CD14-positive monocyte (primary cell): ENCODE measurements at regions not wholly inside any gene's neighbourhood (a gene's known extent, or its start where the extent isn't known, plus 50 kb on each side); places are given as distances from the start of the nearest gene placed in this dataset.

Experiments
- DNase-seq, 3 donors: peaks; one replicate each; pipeline ENCODE4 v3.0.0-alpha.2; 2011 to 2022
- H2AFZ ChIP-seq: 2 replicates; pipeline ENCODE4 v1.6.0; 2012; ENCODE audit warnings: mild to moderate bottlenecking, low read depth, low read length, inconsistent platforms; ENCODE audit not compliant: insufficient read depth, poor library complexity, severe bottlenecking
- H3K27ac ChIP-seq, 2 donors: 1 replicate in 1 of 2; 2 replicates in 1 of 2; pipeline ENCODE4 v1.5.1; 2012 to 2013; ENCODE audit warnings: low read length in 2 of 2, control low read depth in 1 of 2, inconsistent platforms in 1 of 2, low read depth in 1 of 2, mild to moderate bottlenecking in 1 of 2
- H3K27me3 ChIP-seq, 2 donors: one replicate each; pipeline versions ENCODE4 v1.6.0 to v1.6.1; 2011 to 2013; ENCODE audit warnings: low read length in 2 of 2; ENCODE audit not compliant: control insufficient read depth in 2 of 2, insufficient read depth in 2 of 2
- H3K36me3 ChIP-seq, 2 donors: replicated peaks in 1 of 2; 1 replicate in 1 of 2; 2 replicates in 1 of 2; pipeline versions ENCODE4 v1.5.1 to v1.6.1; 2012 to 2013; ENCODE audit warnings: low read length in 2 of 2, control low read depth in 1 of 2, inconsistent platforms in 1 of 2, mild to moderate bottlenecking in 1 of 2; ENCODE audit not compliant: insufficient read depth in 2 of 2, control insufficient read depth in 1 of 2
- H3K4me1 ChIP-seq, 2 donors: 1 replicate in 1 of 2; 2 replicates in 1 of 2; pipeline versions ENCODE4 v1.5.1 to v1.6.1; 2012 to 2013; ENCODE audit warnings: low read length in 2 of 2, control low read depth in 1 of 2, inconsistent platforms in 1 of 2, mild to moderate bottlenecking in 1 of 2, moderate library complexity in 1 of 2; ENCODE audit not compliant: insufficient read depth in 2 of 2, control insufficient read depth in 1 of 2
- H3K4me2 ChIP-seq: replicated peaks from 2 replicates; pipeline ENCODE3; 2012; ENCODE audit warnings: low read length, moderate library complexity, mild to moderate bottlenecking; ENCODE audit not compliant: poor library complexity, severe bottlenecking; ENCODE audit errors: extremely low read depth
- H3K4me3 ChIP-seq, 3 experiments: fragments of 200-600 bp in 1 of 3; sonication (generic) in 1 of 3; replicated peaks in 1 of 3; 1 replicate in 2 of 3; 2 replicates in 1 of 3; pipeline ENCODE4 v1.5.1; 2011 to 2013; ENCODE audit warnings: low read length in 3 of 3, mild to moderate bottlenecking in 3 of 3, control low read depth in 2 of 3, low read depth in 2 of 3, inconsistent platforms in 1 of 3, moderate library complexity in 1 of 3
- H3K79me2 ChIP-seq: 2 replicates; pipeline ENCODE4 v1.6.0; 2012; ENCODE audit warnings: mild to moderate bottlenecking, control low read depth, inconsistent platforms, low read length, moderate library complexity; ENCODE audit not compliant: insufficient read depth
- H3K9ac ChIP-seq: 2 replicates; pipeline ENCODE4 v1.6.0; 2017; ENCODE audit warnings: low read length, mild to moderate bottlenecking; ENCODE audit not compliant: insufficient read depth, poor library complexity, severe bottlenecking
- H3K9me3 ChIP-seq, 2 donors: replicated peaks in 1 of 2; 1 replicate in 1 of 2; 2 replicates in 1 of 2; pipeline versions ENCODE4 v1.5.1 to v1.6.1; 2012 to 2013; ENCODE audit warnings: low read length in 2 of 2, control low read depth in 1 of 2; ENCODE audit not compliant: control insufficient read depth in 1 of 2, insufficient read depth in 1 of 2
- H4K20me1 ChIP-seq: 2 replicates; pipeline ENCODE4 v1.6.0; 2012; ENCODE audit warnings: mild to moderate bottlenecking, low read length, control low read depth, moderate library complexity; ENCODE audit not compliant: insufficient read depth
- H3K27ac Mint-ChIP-seq, 7 donors: one replicate each; pipeline ENCODE4 v1.8.0; 2020; ENCODE audit warnings: mild to moderate bottlenecking in 7 of 7, mixed read lengths in 7 of 7, moderate library complexity in 6 of 7, inconsistent platforms in 2 of 7
- H3K27me3 Mint-ChIP-seq, 3 donors: one replicate each; pipeline ENCODE4 v1.8.0; 2021 to 2022; ENCODE audit warnings: low read depth in 3 of 3, mild to moderate bottlenecking in 3 of 3, mixed read lengths in 3 of 3, moderate library complexity in 3 of 3, inconsistent platforms in 1 of 3
- H3K36me3 Mint-ChIP-seq, 2 donors: one replicate each; pipeline ENCODE4 v1.8.0; 2020; ENCODE audit warnings: mixed read lengths in 2 of 2, inconsistent platforms in 1 of 2, mild to moderate bottlenecking in 1 of 2
- H3K4me1 Mint-ChIP-seq: one replicate; pipeline ENCODE4 v1.8.0; 2020; ENCODE audit warnings: mild to moderate bottlenecking, mixed read lengths
- H3K4me3 Mint-ChIP-seq, 2 donors: one replicate each; pipeline ENCODE4 v1.8.0; 2020; ENCODE audit warnings: mild to moderate bottlenecking in 2 of 2, mixed read lengths in 2 of 2, moderate library complexity in 1 of 2
- H3K9me3 Mint-ChIP-seq, 7 donors: one replicate each; pipeline ENCODE4 v1.8.0; 2020 to 2022; ENCODE audit warnings: mixed read lengths in 7 of 7, mild to moderate bottlenecking in 6 of 7, moderate library complexity in 6 of 7, inconsistent platforms in 2 of 7
- WGBS: methylation state at CpG from one replicate; pipeline ENCODE4 v1.1.5; 2013; ENCODE audit warnings: missing lambda C conversion rate; ENCODE audit not compliant: insufficient coverage; 5-methylcytosine and 5-hydroxymethylcytosine counted together
- intact Hi-C, 2 donors: fragments of 100-400 bp; cut with micrococcal nuclease; formaldehyde crosslinking; loops; one replicate each; pipeline versions ENCODE4 v1.15.0 to v1.15.1; 2023
- TF ChIP-seq, protein P1 (sequence below): fragments of 200-600 bp; IDR thresholded peaks from one replicate; pipeline ENCODE4 v1.8.0; 2022; ENCODE audit warnings: antibody characterized with exemption, mild to moderate bottlenecking

DNA sequence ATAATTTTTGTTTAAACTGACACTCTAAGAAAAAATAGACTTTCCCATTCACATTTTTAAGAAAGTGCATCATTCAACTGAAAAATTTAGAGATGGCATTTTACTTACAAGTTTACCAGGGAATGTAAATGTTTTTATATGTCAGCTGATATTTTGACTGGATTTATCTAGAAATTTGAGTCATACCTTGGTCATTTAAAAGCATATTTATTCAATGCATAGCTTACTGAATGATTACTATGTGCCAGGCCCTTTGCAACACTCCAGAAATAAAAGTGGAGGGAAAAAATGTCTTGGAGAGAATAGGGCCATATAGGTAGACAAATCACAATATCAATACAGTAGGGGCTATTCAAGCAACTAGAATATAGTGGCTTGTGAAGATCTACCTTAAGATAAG is 98.4 kb upstream of the FAM3C start:
- DNase-seq = no peak
- Mint-ChIP-seq H3K9me3 (peaks cover 0 to 4% (median 2%) of the 10 kb centered on the region in 7 donors), H3K4me3 (no peak overlapping the region), H3K4me1 (no peaks in the 10 kb centered on the region), H3K27ac (no peak overlapping the region), H3K27me3 (no peaks in the 10 kb centered on the region), H3K36me3 (no peaks in the 10 kb centered on the region)
- no peaks in the 10 kb centered on the region for H4K20me1 ChIP-seq
- no peak overlapping the region for H3K27ac ChIP-seq
- H3K9ac ChIP-seq = no peak overlapping the region
- no peaks in the 10 kb centered on the region for H3K4me1 ChIP-seq
- H3K4me2 ChIP-seq = no peak overlapping the region
- peaks cover 0 to 2% of the 10 kb centered on the region in 2 donors for H3K9me3 ChIP-seq
- H3K27me3 ChIP-seq = no peaks in the 10 kb centered on the region
- intact Hi-C loops = no loop called here
- no peaks in the 10 kb centered on the region for H3K36me3 ChIP-seq
- H3K4me3 ChIP-seq = no peak overlapping the region
- no peaks in the 10 kb centered on the region for H3K79me2 ChIP-seq
- H2AFZ ChIP-seq = no peak overlapping the region
- TF ChIP-seq, protein P1, sequence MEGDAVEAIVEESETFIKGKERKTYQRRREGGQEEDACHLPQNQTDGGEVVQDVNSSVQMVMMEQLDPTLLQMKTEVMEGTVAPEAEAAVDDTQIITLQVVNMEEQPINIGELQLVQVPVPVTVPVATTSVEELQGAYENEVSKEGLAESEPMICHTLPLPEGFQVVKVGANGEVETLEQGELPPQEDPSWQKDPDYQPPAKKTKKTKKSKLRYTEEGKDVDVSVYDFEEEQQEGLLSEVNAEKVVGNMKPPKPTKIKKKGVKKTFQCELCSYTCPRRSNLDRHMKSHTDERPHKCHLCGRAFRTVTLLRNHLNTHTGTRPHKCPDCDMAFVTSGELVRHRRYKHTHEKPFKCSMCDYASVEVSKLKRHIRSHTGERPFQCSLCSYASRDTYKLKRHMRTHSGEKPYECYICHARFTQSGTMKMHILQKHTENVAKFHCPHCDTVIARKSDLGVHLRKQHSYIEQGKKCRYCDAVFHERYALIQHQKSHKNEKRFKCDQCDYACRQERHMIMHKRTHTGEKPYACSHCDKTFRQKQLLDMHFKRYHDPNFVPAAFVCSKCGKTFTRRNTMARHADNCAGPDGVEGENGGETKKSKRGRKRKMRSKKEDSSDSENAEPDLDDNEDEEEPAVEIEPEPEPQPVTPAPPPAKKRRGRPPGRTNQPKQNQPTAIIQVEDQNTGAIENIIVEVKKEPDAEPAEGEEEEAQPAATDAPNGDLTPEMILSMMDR = no peak

DNA sequence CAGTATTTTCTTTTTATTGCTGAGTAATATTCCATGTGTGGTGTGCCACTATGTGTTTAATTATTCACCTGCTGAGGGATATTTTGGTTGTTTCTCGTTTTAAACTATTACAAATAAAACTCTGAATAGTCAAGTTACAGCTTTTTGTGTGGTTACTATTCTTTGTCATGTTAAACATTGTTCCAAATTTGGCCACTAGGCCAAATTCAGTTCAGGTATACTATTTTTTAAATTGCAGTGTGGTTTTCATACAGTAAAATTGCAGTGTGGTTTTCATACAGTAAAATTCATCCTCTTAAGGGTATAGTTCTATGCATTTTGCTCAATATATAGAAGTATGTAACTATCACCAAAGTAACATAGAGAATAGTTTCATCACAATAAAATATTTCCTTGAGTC is 97.4 kb upstream of the FAM3C start:
- Histone ChIP-seq H3K9ac (no peak overlapping the region), H3K4me1 (no peaks in the 10 kb centered on the region), H3K36me3 (no peaks in the 10 kb centered on the region), H4K20me1 (no peaks in the 10 kb centered on the region), H3K27me3 (no peaks in the 10 kb centered on the region), H3K27ac (no peak overlapping the region), H3K9me3 (peaks cover 0 to 2% of the 10 kb centered on the region in 2 donors), H3K79me2 (no peaks in the 10 kb centered on the region), H2AFZ (no peak overlapping the region), H3K4me3 (no peak overlapping the region), H3K4me2 (no peak overlapping the region)
- no peak overlapping the region for H3K27ac Mint-ChIP-seq
- no peaks in the 10 kb centered on the region for H3K27me3 Mint-ChIP-seq
- H3K4me1 Mint-ChIP-seq = no peaks in the 10 kb centered on the region
- no peak overlapping the region for H3K4me3 Mint-ChIP-seq
- TF ChIP-seq, protein P1 = no peak
- no peak for DNase-seq
- H3K36me3 Mint-ChIP-seq = no peaks in the 10 kb centered on the region
- H3K9me3 Mint-ChIP-seq = peaks cover 0 to 4% (median 2%) of the 10 kb centered on the region in 7 donors
- intact Hi-C loops = no loop called here
- WGBS = no CpG with 5 or more reads among the region's 1 CpG
